Effector memory CD4-positive, alpha-beta T cell (primary cell): ENCODE measurements at regions not wholly inside any gene's neighbourhood (a gene's known extent, or its start where the extent isn't known, plus 50 kb on each side); places are given as distances from the start of the nearest gene placed in this dataset.

Source experiments
- DNase-seq, 3 donors: peaks; one replicate each; pipeline ENCODE4 v3.0.0-alpha.2; 2020
- H3K27ac ChIP-seq: 2 replicates; pipeline ENCODE4 v1.7.0; 2013; ENCODE audit warnings: mild to moderate bottlenecking, low read length, moderate library complexity; ENCODE audit not compliant: insufficient read depth, poor library complexity, severe bottlenecking
- H3K27me3 ChIP-seq: replicated peaks from 2 replicates; pipeline ENCODE4 v1.7.0; 2013; ENCODE audit warnings: mild to moderate bottlenecking, low read length; ENCODE audit not compliant: insufficient read depth, control insufficient read depth, poor library complexity, severe bottlenecking
- H3K36me3 ChIP-seq: 2 replicates; pipeline ENCODE4 v1.7.0; 2013; ENCODE audit warnings: mild to moderate bottlenecking, low read length, moderate library complexity; ENCODE audit not compliant: control insufficient read depth, insufficient read depth
- H3K4me1 ChIP-seq: 2 replicates; pipeline ENCODE4 v1.7.0; 2013; ENCODE audit warnings: low read length, mild to moderate bottlenecking; ENCODE audit not compliant: control insufficient read depth, insufficient read depth, poor library complexity, severe bottlenecking
- H3K4me3 ChIP-seq: 2 replicates; pipeline ENCODE4 v1.7.0; 2013; ENCODE audit warnings: low read length, low read depth, mild to moderate bottlenecking; ENCODE audit not compliant: insufficient read depth, poor library complexity, severe bottlenecking
- H3K9me3 ChIP-seq: 2 replicates; pipeline ENCODE4 v1.7.0; 2013; ENCODE audit warnings: mild to moderate bottlenecking, low read length, moderate library complexity; ENCODE audit not compliant: control insufficient read depth

GRCh38 chr3:30135190-30135589 is 471.2 kb upstream of the TGFBR2 start:
- Histone ChIP-seq H3K4me1 (no peaks in the 10 kb centered on the region), H3K27me3 (no peaks in the 10 kb centered on the region), H3K36me3 (no peaks in the 10 kb centered on the region), H3K27ac (no peak overlapping the region), H3K4me3 (no peak overlapping the region), H3K9me3 (no peaks in the 10 kb centered on the region)
- DNase-seq, result no peak

DNA sequence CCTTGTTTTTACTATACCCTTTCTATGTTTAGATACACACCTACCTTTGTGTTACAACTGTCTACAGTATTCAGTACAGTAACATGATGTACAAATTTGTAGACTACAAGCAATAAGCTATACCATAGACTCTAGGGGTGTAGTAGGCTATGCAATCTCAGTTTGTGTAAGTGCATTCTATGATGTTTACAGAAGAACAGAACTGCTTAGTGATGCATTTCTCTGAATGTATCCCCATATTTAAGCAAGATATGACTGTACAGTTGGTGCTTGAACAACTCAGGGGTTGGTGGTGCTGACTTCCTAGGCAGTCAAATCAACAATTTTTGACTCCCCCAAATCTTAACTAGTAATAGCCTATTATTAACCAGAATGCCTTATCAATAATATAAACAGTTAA is 467.1 kb upstream of the TGFBR2 start:
- H3K27ac ChIP-seq, result no peak overlapping the region
- H3K36me3 ChIP-seq, result no peaks in the 10 kb centered on the region
- H3K9me3 ChIP-seq, result no peaks in the 10 kb centered on the region
- H3K27me3 ChIP-seq, result no peaks in the 10 kb centered on the region
- DNase-seq, result no peak
- H3K4me1 ChIP-seq, result no peaks in the 10 kb centered on the region
- no peak overlapping the region for H3K4me3 ChIP-seq

GRCh38 chr3:30140356-30141075 is 465.9 kb upstream of the TGFBR2 start:
- Histone ChIP-seq H3K27me3 (no peaks in the 10 kb centered on the region), H3K27ac (no peak overlapping the region), H3K4me3 (no peak overlapping the region), H3K9me3 (no peaks in the 10 kb centered on the region), H3K36me3 (no peaks in the 10 kb centered on the region), H3K4me1 (no peaks in the 10 kb centered on the region)
- DNase-seq, result no peak

DNA sequence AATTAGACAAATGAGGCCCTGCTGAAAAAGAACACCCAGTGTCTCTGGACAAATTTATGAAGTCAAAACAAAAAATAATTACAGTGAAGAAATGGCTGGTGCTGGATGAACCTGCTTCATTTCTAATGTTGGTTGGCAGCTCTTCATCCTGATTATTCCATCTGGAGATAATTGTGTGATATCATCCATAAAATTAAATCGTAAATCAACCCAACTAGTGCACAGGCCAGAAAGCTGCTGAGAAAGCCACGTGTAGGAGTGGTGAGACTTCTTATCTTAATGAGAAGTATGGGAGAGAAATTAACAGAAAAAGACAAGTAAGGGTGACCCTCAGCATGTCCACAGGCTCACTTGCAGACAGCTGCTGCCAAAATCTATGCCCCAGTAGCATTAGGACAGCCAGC is 465.2 kb upstream of the TGFBR2 start:
- H3K4me1 ChIP-seq, result no peaks in the 10 kb centered on the region
- H3K4me3 ChIP-seq, result no peak overlapping the region
- no peaks in the 10 kb centered on the region for H3K36me3 ChIP-seq
- no peak for DNase-seq
- no peaks in the 10 kb centered on the region for H3K27me3 ChIP-seq
- no peak overlapping the region for H3K27ac ChIP-seq
- no peaks in the 10 kb centered on the region for H3K9me3 ChIP-seq

DNA sequence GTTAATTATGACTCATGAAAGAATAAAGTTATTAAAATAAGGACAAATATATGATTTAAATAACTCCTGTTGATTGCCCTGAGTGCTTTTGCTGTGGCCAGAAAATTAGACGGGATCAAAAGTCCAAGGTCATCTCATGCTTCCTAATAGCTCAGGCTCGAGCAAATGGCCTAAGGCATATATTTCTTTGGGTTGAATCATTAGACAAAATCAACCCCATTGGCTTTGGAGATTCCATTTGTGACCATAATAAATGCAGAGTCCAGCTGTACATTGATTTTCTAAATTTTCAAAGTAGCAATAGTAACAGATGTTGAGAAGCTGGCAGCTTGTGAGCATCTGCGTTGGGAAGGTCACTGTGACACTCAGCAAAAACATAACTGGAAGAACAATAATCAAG is 464.5 kb upstream of the TGFBR2 start:
- no peaks in the 10 kb centered on the region for H3K4me1 ChIP-seq
- H3K36me3 ChIP-seq, result no peaks in the 10 kb centered on the region
- no peak overlapping the region for H3K4me3 ChIP-seq
- H3K27me3 ChIP-seq, result no peaks in the 10 kb centered on the region
- H3K9me3 ChIP-seq, result no peaks in the 10 kb centered on the region
- no peak overlapping the region for H3K27ac ChIP-seq
- no peak for DNase-seq

GRCh38 chr3:30142946-30143345 is 463.5 kb upstream of the TGFBR2 start:
- Histone ChIP-seq H3K4me1 (no peaks in the 10 kb centered on the region), H3K36me3 (no peaks in the 10 kb centered on the region), H3K9me3 (no peaks in the 10 kb centered on the region), H3K27me3 (no peaks in the 10 kb centered on the region), H3K27ac (no peak overlapping the region), H3K4me3 (no peak overlapping the region)
- no peak for DNase-seq

GRCh38 chr3:30145281-30145680 is 461.1 kb upstream of the TGFBR2 start:
- Histone ChIP-seq H3K36me3 (no peaks in the 10 kb centered on the region), H3K4me1 (no peaks in the 10 kb centered on the region), H3K27ac (no peak overlapping the region), H3K27me3 (no peaks in the 10 kb centered on the region), H3K4me3 (no peak overlapping the region), H3K9me3 (no peaks in the 10 kb centered on the region)
- DNase-seq, result no peak

DNA sequence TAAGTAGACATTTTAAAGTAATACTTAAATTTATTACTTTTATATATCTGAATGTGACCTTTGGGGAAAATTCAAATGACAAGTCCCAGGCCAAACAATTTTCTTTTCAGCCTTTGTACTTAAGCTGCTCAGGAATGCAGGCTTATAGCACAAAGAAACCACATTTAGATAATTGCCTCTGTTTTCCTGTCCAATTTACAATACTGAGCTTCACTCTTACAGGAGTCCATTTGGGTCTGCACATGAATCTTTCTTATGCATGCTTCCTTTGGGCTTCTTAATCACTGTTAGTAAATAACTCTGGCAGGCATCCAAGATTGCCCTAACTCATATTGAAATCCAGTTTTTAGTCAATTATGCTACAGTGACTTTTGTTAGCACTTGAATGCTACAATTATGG is 459.4 kb upstream of the TGFBR2 start:
- no peaks in the 10 kb centered on the region for H3K9me3 ChIP-seq
- no peaks in the 10 kb centered on the region for H3K36me3 ChIP-seq
- no peak overlapping the region for H3K27ac ChIP-seq
- no peaks in the 10 kb centered on the region for H3K27me3 ChIP-seq
- no peak overlapping the region for H3K4me3 ChIP-seq
- no peaks in the 10 kb centered on the region for H3K4me1 ChIP-seq
- DNase-seq, result no peak

GRCh38 chr3:30154853-30155252 is 451.5 kb upstream of the TGFBR2 start:
- H3K4me1 ChIP-seq, result no peaks in the 10 kb centered on the region
- H3K9me3 ChIP-seq, result no peaks in the 10 kb centered on the region
- no peak for DNase-seq
- no peaks in the 10 kb centered on the region for H3K27me3 ChIP-seq
- H3K36me3 ChIP-seq, result no peaks in the 10 kb centered on the region
- no peak overlapping the region for H3K4me3 ChIP-seq
- H3K27ac ChIP-seq, result no peak overlapping the region

- no peak for DNase-seq
- no peaks in the 10 kb centered on the region for H3K9me3 ChIP-seq
- H3K27me3 ChIP-seq, result no peaks in the 10 kb centered on the region
- no peaks in the 10 kb centered on the region for H3K4me1 ChIP-seq
- H3K27ac ChIP-seq, result no peak overlapping the region
- H3K36me3 ChIP-seq, result no peaks in the 10 kb centered on the region
- H3K4me3 ChIP-seq, result no peak overlapping the region
Observed at GRCh38 chr3:30155755-30156154, 450.6 kb upstream of the TGFBR2 start.
